Endothelial cell of umbilical vein (primary cell): ENCODE measurements at regions not wholly inside any gene's neighbourhood (a gene's known extent, or its start where the extent isn't known, plus 50 kb on each side); places are given as distances from the start of the nearest gene placed in this dataset.

Experiments
- CTCF ChIP-seq, 2 donors: IDR thresholded peaks; 1 replicate in 1 of 2; 2 replicates in 1 of 2; pipeline ENCODE4 v1.5.1; 2011; ENCODE audit warnings: low read length in 2 of 2, mild to moderate bottlenecking in 2 of 2, moderate library complexity in 2 of 2, control low read depth in 1 of 2, inconsistent platforms in 1 of 2, low read depth in 1 of 2; ENCODE audit not compliant: insufficient read depth in 1 of 2; ENCODE audit errors: extremely low read depth in 1 of 2
- FOS ChIP-seq: IDR thresholded peaks from 2 replicates; pipeline ENCODE4 v1.6.1; 2011; ENCODE audit warnings: mild to moderate bottlenecking, low read length, moderate library complexity, borderline replicate concordance; ENCODE audit not compliant: insufficient read depth
- GATA2 ChIP-seq: IDR thresholded peaks from 2 replicates; pipeline ENCODE4 v1.7.0; 2011; ENCODE audit warnings: low read depth, mild to moderate bottlenecking, moderate library complexity, mixed read lengths, low read length; ENCODE audit not compliant: insufficient read length, insufficient read depth
- MYC ChIP-seq: IDR thresholded peaks from one replicate; pipeline ENCODE4 v1.6.1; 2011; ENCODE audit warnings: mild to moderate bottlenecking, low read depth, low read length
- POLR2A ChIP-seq: IDR thresholded peaks from 2 replicates; pipeline ENCODE4 v1.6.1; 2012; ENCODE audit warnings: low read depth, mild to moderate bottlenecking, control low read depth, low read length
- POLR2AphosphoS5 ChIP-seq: IDR thresholded peaks from 2 replicates; pipeline ENCODE4 v1.6.1; 2012; ENCODE audit warnings: low read depth, mild to moderate bottlenecking, control low read depth, low read length, moderate library complexity; ENCODE audit not compliant: insufficient read depth
- TF ChIP-seq, protein P1 (sequence below): IDR thresholded peaks from 2 replicates; pipeline ENCODE4 v1.6.1; 2011; ENCODE audit not compliant: insufficient read depth, insufficient read length

DNA sequence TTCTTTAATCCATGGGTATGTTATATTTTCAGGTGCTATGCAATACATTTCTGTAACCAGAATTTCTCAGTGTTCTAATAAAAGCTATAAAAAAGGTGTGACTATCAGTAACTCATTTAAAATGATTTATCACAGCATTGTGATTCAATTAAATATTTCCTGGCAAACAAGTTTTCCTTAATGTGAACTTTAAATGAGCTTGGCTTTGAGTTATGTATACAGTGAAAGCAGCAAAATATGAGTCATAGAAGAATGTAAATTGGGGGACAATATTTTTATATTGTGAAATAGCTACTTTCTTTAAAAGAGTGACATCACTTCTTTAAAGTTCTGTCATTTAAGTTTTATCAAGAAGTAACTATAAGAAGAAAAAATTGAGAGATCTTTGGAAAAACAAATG lies 484.9 kb upstream of the MAN1A1 start:
- no peak for TF ChIP-seq CTCF (IDR thresholded peaks at IDR 0.05; ENCODE audit: extremely low read depth in 1 of 2, insufficient read depth in 1 of 2, low read depth in 1 of 2, low read length in 2 of 2)
- TF ChIP-seq POLR2A = no peak
- TF ChIP-seq FOS = no peak
- no peak for TF ChIP-seq POLR2AphosphoS5
- TF ChIP-seq MYC = no peak
- TF ChIP-seq, protein P1, sequence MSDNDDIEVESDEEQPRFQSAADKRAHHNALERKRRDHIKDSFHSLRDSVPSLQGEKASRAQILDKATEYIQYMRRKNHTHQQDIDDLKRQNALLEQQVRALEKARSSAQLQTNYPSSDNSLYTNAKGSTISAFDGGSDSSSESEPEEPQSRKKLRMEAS = no peak
- TF ChIP-seq GATA2 = no peak
